ENCODE measurements at regions not wholly inside any gene's neighbourhood (a gene's known extent, or its start where the extent isn't known, plus 50 kb on each side); places are given as distances from the start of the nearest gene placed in this dataset.

- H3K4me2 ChIP-seq: no peak overlapping the region
- H2AFZ ChIP-seq (ENCODE audit: low read depth): no peak overlapping the region
- no peaks in the 10 kb centered on the region for H3K9me2 ChIP-seq
- CTCF ChIA-PET: no interaction called here
- no peaks in the 10 kb centered on the region; the same call in 1 of the 2 replicates for H3K9me3 ChIP-seq
- no peaks in the 10 kb centered on the region for H3K36me3 ChIP-seq (replicated peaks in 1 of 2; ENCODE audit: control insufficient read depth in 1 of 2, insufficient read depth in 2 of 2, low read length in 1 of 2)
- 69% methylated on average over 2 of the region's 2 CpGs for WGBS (ENCODE audit: low lambda C conversion rate)
- no peak overlapping the region for H3K4me3 ChIP-seq (ENCODE audit: low read depth in 2 of 2, low read length in 1 of 2)
- no peaks in the 10 kb centered on the region for H3K79me2 ChIP-seq (ENCODE audit: insufficient read depth)
- no peaks in the 10 kb centered on the region; a peak in 2 of 4 replicates for H3K4me1 ChIP-seq (ENCODE audit: control insufficient read depth in 1 of 2, insufficient read depth in 2 of 2, low read depth in 1 of 2, low read length in 1 of 2)
- H3K27me3 ChIP-seq (ENCODE audit: insufficient read depth): no peaks in the 10 kb centered on the region
- no peaks in the 10 kb centered on the region for H3F3A ChIP-seq (replicated peaks; ENCODE audit: insufficient read depth)
- POLR2A ChIA-PET: no interaction called here
- H4K20me1 ChIP-seq (ENCODE audit: insufficient read depth): no peaks in the 10 kb centered on the region
- no peak for DNase-seq
- H3K27ac ChIP-seq (ENCODE audit: low read depth in 2 of 2, low read length in 1 of 2): no peak overlapping the region
- H3K9ac ChIP-seq: no peak overlapping the region
- no peak for TF ChIP-seq NFIC (IDR thresholded peaks at IDR 0.05; ENCODE audit: borderline replicate concordance)
- no peak for TF ChIP-seq JUND (IDR thresholded peaks at IDR 0.05)
- no peak for TF ChIP-seq FOSL2 (IDR thresholded peaks at IDR 0.05; ENCODE audit: borderline replicate concordance, low read depth)
- no peak for TF ChIP-seq TAF1 (IDR thresholded peaks at IDR 0.05; ENCODE audit: borderline replicate concordance, low read depth, low read length)
- TF ChIP-seq ZBTB33 (IDR thresholded peaks at IDR 0.05; ENCODE audit: borderline replicate concordance, low read depth): no peak
- no peak for TF ChIP-seq USF1 (IDR thresholded peaks at IDR 0.05; ENCODE audit: borderline replicate concordance, low read depth)
- no peak for TF ChIP-seq FOXM1 (IDR thresholded peaks at IDR 0.05; ENCODE audit: low read depth)
- TF ChIP-seq IRF3 (IDR thresholded peaks at IDR 0.05; ENCODE audit: low read depth, low read length): no peak
- TF ChIP-seq, protein P1, sequence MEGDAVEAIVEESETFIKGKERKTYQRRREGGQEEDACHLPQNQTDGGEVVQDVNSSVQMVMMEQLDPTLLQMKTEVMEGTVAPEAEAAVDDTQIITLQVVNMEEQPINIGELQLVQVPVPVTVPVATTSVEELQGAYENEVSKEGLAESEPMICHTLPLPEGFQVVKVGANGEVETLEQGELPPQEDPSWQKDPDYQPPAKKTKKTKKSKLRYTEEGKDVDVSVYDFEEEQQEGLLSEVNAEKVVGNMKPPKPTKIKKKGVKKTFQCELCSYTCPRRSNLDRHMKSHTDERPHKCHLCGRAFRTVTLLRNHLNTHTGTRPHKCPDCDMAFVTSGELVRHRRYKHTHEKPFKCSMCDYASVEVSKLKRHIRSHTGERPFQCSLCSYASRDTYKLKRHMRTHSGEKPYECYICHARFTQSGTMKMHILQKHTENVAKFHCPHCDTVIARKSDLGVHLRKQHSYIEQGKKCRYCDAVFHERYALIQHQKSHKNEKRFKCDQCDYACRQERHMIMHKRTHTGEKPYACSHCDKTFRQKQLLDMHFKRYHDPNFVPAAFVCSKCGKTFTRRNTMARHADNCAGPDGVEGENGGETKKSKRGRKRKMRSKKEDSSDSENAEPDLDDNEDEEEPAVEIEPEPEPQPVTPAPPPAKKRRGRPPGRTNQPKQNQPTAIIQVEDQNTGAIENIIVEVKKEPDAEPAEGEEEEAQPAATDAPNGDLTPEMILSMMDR (IDR thresholded peaks at IDR 0.05): no peak
- TF ChIP-seq, protein P2, sequence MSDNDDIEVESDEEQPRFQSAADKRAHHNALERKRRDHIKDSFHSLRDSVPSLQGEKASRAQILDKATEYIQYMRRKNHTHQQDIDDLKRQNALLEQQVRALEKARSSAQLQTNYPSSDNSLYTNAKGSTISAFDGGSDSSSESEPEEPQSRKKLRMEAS (IDR thresholded peaks at IDR 0.05; ENCODE audit: low read depth): no peak
- TF ChIP-seq PBX3 (IDR thresholded peaks at IDR 0.05): no peak
- TF ChIP-seq ELF1 (IDR thresholded peaks at IDR 0.05): no peak
- no peak for TF ChIP-seq RAD21 (IDR thresholded peaks at IDR 0.05; ENCODE audit: low read length)
- no peak for TF ChIP-seq RXRA (IDR thresholded peaks at IDR 0.05; ENCODE audit: borderline replicate concordance, low read depth)
- TF ChIP-seq EZH2phosphoT487 (IDR thresholded peaks at IDR 0.05; ENCODE audit: borderline replicate concordance, low read depth): no peak
Measured at GRCh38 chr6:97867177-97867576, 584.2 kb upstream of the MMS22L start.
